Thyroid gland (tissue), 4 donors: ENCODE measurements at regions not wholly inside any gene's neighbourhood (a gene's known extent, or its start where the extent isn't known, plus 50 kb on each side); places are given as distances from the start of the nearest gene placed in this dataset.

Experiments
- DNase-seq, 2 donors: peaks; one replicate each; pipeline ENCODE4 v3.0.0-alpha.2; 2019
- H3K27ac ChIP-seq, 3 donors: fragments of 200-600 bp; sonication (generic); 1 replicate in 2 of 3; 2 replicates in 1 of 3; pipeline ENCODE4 v1.5.1; 2016 to 2019; ENCODE audit warnings: mild to moderate bottlenecking in 1 of 3, moderate library complexity in 1 of 3
- H3K27me3 ChIP-seq: fragments of 200-600 bp; sonication (generic); one replicate; pipeline ENCODE4 v1.5.1; 2019
- H3K36me3 ChIP-seq, 2 donors: fragments of 200-600 bp; sonication (generic); one replicate each; pipeline ENCODE4 v1.5.1; 2016 to 2019
- H3K4me1 ChIP-seq, 2 donors: fragments of 200-600 bp; sonication (generic); one replicate each; pipeline ENCODE4 v1.5.1; 2017 to 2019
- H3K4me3 ChIP-seq, 3 donors: fragments of 200-600 bp; sonication (generic); replicated peaks in 1 of 3; 1 replicate in 2 of 3; 2 replicates in 1 of 3; pipeline ENCODE4 v1.5.1; 2016; ENCODE audit warnings: mild to moderate bottlenecking in 1 of 3
- H3K9me3 ChIP-seq: fragments of 200-600 bp; sonication (generic); one replicate; pipeline ENCODE4 v1.5.1; 2017
- CTCF ChIP-seq, 6 experiments: fragments of 200-600 bp in 3 of 6; fragments of 450-650 bp in 3 of 6; sonication (generic) in 3 of 6; IDR thresholded peaks; one replicate each; pipeline ENCODE4 v1.5.1; 2016 to 2019; ENCODE audit warnings: antibody characterized with exemption in 6 of 6, mild to moderate bottlenecking in 2 of 6, inconsistent platforms in 1 of 6, moderate library complexity in 1 of 6
- POLR2A ChIP-seq, 2 donors: fragments of 450-650 bp; IDR thresholded peaks; one replicate each; pipeline ENCODE4 v1.6.1; 2017; ENCODE audit warnings: antibody characterized with exemption in 2 of 2, mild to moderate bottlenecking in 2 of 2, moderate library complexity in 1 of 2
- WGBS, 2 donors: methylation state at CpG; one replicate each; pipeline ENCODE4 v1.1.5; 2017; 5-methylcytosine and 5-hydroxymethylcytosine counted together
- intact Hi-C: fragments of 100-400 bp; cut with DNase I; formaldehyde crosslinking; loops from one replicate; pipeline ENCODE4 v1.15.1; 2023

- 28 to 34% methylated on average over 2 of the region's 2 CpGs for WGBS, 2 donors
- Histone ChIP-seq H3K4me3 (no peak overlapping the region), H3K27ac (no peak overlapping the region), H3K9me3 (no peaks in the 10 kb centered on the region), H3K36me3 (no peaks in the 10 kb centered on the region), H3K4me1 (no peaks in the 10 kb centered on the region), H3K27me3 (no peaks in the 10 kb centered on the region)
- no peak for DNase-seq
- no peak for TF ChIP-seq POLR2A (IDR thresholded peaks at IDR 0.05)
- TF ChIP-seq CTCF (IDR thresholded peaks at IDR 0.05), result no peak
- intact Hi-C loops, result no loop called here
Measured at GRCh38 chr3:80696280-80696679, 928.5 kb upstream of the ROBO1 start.

GRCh38 chr3:80688814-80689213, 921.0 kb upstream of the ROBO1 start:
- Histone ChIP-seq H3K27ac (no peak overlapping the region), H3K27me3 (no peaks in the 10 kb centered on the region), H3K4me1 (no peaks in the 10 kb centered on the region), H3K9me3 (no peaks in the 10 kb centered on the region), H3K4me3 (no peak overlapping the region), H3K36me3 (no peaks in the 10 kb centered on the region)
- intact Hi-C loops, result no loop called here
- DNase-seq, result no peak
- peak in 1 of 6 experiments; percentile 3 for TF ChIP-seq CTCF (IDR thresholded peaks at IDR 0.05)
- TF ChIP-seq POLR2A (IDR thresholded peaks at IDR 0.05), result no peak
- WGBS, 2 donors, result 6 to 9% methylated on average over 2 of the region's 2 CpGs

- DNase-seq, result no peak
- TF ChIP-seq CTCF (IDR thresholded peaks at IDR 0.05) (no peak), POLR2A (IDR thresholded peaks at IDR 0.05) (no peak)
- Histone ChIP-seq H3K27ac (no peak overlapping the region), H3K27me3 (no peaks in the 10 kb centered on the region), H3K36me3 (no peaks in the 10 kb centered on the region), H3K4me3 (no peak overlapping the region), H3K4me1 (no peaks in the 10 kb centered on the region), H3K9me3 (no peaks in the 10 kb centered on the region)
- intact Hi-C loops, result no loop called here
- WGBS, 2 donors, result 77% methylated on average over 1 of the region's 1 CpG
Measured at GRCh38 chr3:80682951-80683350, 915.2 kb upstream of the ROBO1 start.

GRCh38 chr3:80682235-80682634, 914.4 kb upstream of the ROBO1 start:
- intact Hi-C loops, result no loop called here
- Histone ChIP-seq H3K9me3 (no peaks in the 10 kb centered on the region), H3K4me3 (no peak overlapping the region)

GRCh38 chr3:80677796-80678195, 910.0 kb upstream of the ROBO1 start:
- Histone ChIP-seq H3K4me1 (no peaks in the 10 kb centered on the region), H3K27ac (no peak overlapping the region), H3K4me3 (no peak overlapping the region), H3K27me3 (no peaks in the 10 kb centered on the region), H3K36me3 (no peaks in the 10 kb centered on the region), H3K9me3 (no peaks in the 10 kb centered on the region)
- intact Hi-C loops, result no loop called here
- no peak for DNase-seq
- TF ChIP-seq CTCF (IDR thresholded peaks at IDR 0.05) (no peak), POLR2A (IDR thresholded peaks at IDR 0.05) (no peak)
- 59 to 68% methylated on average over 6 of the region's 6 CpGs for WGBS, 2 donors

More at GRCh38 chr3:80682235-80682634, 914.4 kb upstream of the ROBO1 start:
- Histone ChIP-seq H3K4me1 (no peaks in the 10 kb centered on the region), H3K27me3 (no peaks in the 10 kb centered on the region), H3K27ac (no peak overlapping the region), H3K36me3 (no peaks in the 10 kb centered on the region)
- TF ChIP-seq POLR2A (IDR thresholded peaks at IDR 0.05) (no peak), CTCF (IDR thresholded peaks at IDR 0.05) (no peak)
- DNase-seq, result no peak
